LNCAP (cell line): ENCODE measurements at regions not wholly inside any gene's neighbourhood (a gene's known extent, or its start where the extent isn't known, plus 50 kb on each side); places are given as distances from the start of the nearest gene placed in this dataset.

Experiments
- CTCF ChIP-seq: fragments of 450-650 bp; IDR thresholded peaks from 2 replicates; pipeline ENCODE4 v1.5.1; 2017; ENCODE audit warnings: mild to moderate bottlenecking

- TF ChIP-seq CTCF: no peak
These were observed 556.5 kb downstream of the INHBA start for GRCh38 chr7:41146429-41146828.

GRCh38 chr7:41145656-41146055 is 557.2 kb downstream of the INHBA start:
- no peak for TF ChIP-seq CTCF

GRCh38 chr7:41142904-41143473 is 559.9 kb downstream of the INHBA start:
- TF ChIP-seq CTCF: no peak

- no peak for TF ChIP-seq CTCF
These were observed 563.1 kb downstream of the INHBA start for GRCh38 chr7:41139789-41140188.

- no peak for TF ChIP-seq CTCF
These were observed 566.3 kb downstream of the INHBA start for GRCh38 chr7:41136551-41136950.

- TF ChIP-seq CTCF: no peak
These were observed 567.4 kb downstream of the INHBA start for GRCh38 chr7:41135511-41135910.

- no peak for TF ChIP-seq CTCF
These were observed 568.3 kb downstream of the INHBA start for GRCh38 chr7:41134300-41135255.
